Upper lobe of right lung (tissue), 1 donor: ENCODE measurements at regions not wholly inside any gene's neighbourhood (a gene's known extent, or its start where the extent isn't known, plus 50 kb on each side); places are given as distances from the start of the nearest gene placed in this dataset.

Experiments used
- ATAC-seq: fragments of 200-7000 bp; cut with Tn5 transposase; one replicate; pipeline ENCODE4 v1.9.1; 2020; ENCODE audit warnings: mild to moderate bottlenecking, moderate library complexity
- DNase-seq: peaks from one replicate; pipeline ENCODE4 v3.0.0-alpha.2; 2020
- H3K27ac ChIP-seq: fragments of 200-600 bp; one replicate; pipeline ENCODE4 v1.8.0; 2022
- H3K27me3 ChIP-seq: fragments of 200-600 bp; one replicate; pipeline ENCODE4 v1.8.0; 2022; ENCODE audit warnings: mild to moderate bottlenecking
- H3K36me3 ChIP-seq: fragments of 200-600 bp; one replicate; pipeline ENCODE4 v1.8.0; 2022
- H3K4me1 ChIP-seq: fragments of 200-600 bp; one replicate; pipeline ENCODE4 v1.8.0; 2022
- H3K4me3 ChIP-seq: fragments of 200-600 bp; one replicate; pipeline ENCODE4 v1.8.0; 2022; ENCODE audit warnings: mild to moderate bottlenecking
- H3K9me3 ChIP-seq: fragments of 200-600 bp; one replicate; pipeline ENCODE4 v1.8.0; 2022
- CTCF ChIP-seq: fragments of 200-600 bp; IDR thresholded peaks from one replicate; pipeline ENCODE4 v1.8.0; 2022; ENCODE audit warnings: antibody characterized with exemption
- intact Hi-C: fragments of 100-400 bp; cut with DNase I; formaldehyde crosslinking; loops from one replicate; pipeline ENCODE4 v1.11.0; 2022
- donor health status: DM: no; HTN: yes; CAD: no; lungs with severe emphysema.

- peak; percentile 90 for ATAC-seq
- no peaks in the 10 kb centered on the region for H3K9me3 ChIP-seq
- no peak for DNase-seq
- no peaks in the 10 kb centered on the region for H3K4me1 ChIP-seq
- no peak overlapping the region for H3K4me3 ChIP-seq
- intact Hi-C loops: no loop called here
- TF ChIP-seq CTCF: no peak
- no peak overlapping the region for H3K27ac ChIP-seq
- no peaks in the 10 kb centered on the region for H3K27me3 ChIP-seq
- H3K36me3 ChIP-seq: no peaks in the 10 kb centered on the region
Observed at GRCh38 chr22:17318817-17319216, 50.4 kb upstream of the CECR2 start.

DNA sequence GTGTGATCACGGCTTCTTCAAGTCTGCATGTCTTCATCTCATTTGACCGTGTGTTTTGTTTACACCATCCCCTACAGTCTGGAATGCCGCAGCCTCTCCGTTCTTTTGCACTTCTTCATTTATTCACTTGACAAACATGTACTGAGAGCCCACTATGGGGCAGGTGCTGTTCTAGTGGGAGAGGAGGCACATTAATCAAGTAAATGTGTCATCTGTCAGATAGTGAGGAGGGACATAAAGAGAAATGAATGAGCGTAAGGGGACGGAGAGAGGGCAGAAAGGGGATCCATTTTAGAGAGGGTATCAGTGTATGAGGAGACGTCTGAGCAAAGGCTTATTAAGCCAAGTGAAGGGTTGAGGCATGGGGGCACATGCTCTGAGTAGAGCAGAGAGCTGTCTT, 54.0 kb upstream of the CECR2 start:
- H3K4me3 ChIP-seq: no peak overlapping the region
- DNase-seq: no peak
- no peaks in the 10 kb centered on the region for H3K4me1 ChIP-seq
- H3K27ac ChIP-seq: no peak overlapping the region
- intact Hi-C loops: no loop called here
- H3K9me3 ChIP-seq: no peaks in the 10 kb centered on the region
- no peaks in the 10 kb centered on the region for H3K36me3 ChIP-seq
- ATAC-seq: no peak
- no peak for TF ChIP-seq CTCF
- H3K27me3 ChIP-seq: no peaks in the 10 kb centered on the region

DNA sequence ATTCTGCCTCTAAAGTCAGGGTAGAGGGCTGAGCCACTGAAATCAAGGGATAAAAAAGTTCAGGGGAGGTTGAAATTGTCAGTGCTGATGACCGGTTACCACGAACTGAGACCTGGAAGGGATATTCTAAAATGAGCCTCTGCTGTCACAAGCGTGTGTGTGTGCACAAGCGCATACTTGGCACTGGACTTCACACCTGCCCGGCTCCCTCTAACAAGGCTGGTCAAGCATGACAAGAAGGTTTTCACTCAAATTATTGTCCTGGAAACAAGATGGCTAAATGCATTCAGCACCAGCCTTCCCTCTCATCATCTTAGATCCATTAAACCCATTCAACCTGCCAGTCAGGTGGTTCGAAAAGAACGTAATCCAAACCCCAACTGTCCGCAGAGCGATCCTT, 54.8 kb upstream of the CECR2 start:
- no peak for ATAC-seq
- Histone ChIP-seq H3K36me3 (no peaks in the 10 kb centered on the region), H3K4me3 (no peak overlapping the region), H3K27ac (no peak overlapping the region), H3K4me1 (no peaks in the 10 kb centered on the region), H3K27me3 (no peaks in the 10 kb centered on the region), H3K9me3 (no peaks in the 10 kb centered on the region)
- no peak for DNase-seq
- intact Hi-C loops: no loop called here
- no peak for TF ChIP-seq CTCF

DNA sequence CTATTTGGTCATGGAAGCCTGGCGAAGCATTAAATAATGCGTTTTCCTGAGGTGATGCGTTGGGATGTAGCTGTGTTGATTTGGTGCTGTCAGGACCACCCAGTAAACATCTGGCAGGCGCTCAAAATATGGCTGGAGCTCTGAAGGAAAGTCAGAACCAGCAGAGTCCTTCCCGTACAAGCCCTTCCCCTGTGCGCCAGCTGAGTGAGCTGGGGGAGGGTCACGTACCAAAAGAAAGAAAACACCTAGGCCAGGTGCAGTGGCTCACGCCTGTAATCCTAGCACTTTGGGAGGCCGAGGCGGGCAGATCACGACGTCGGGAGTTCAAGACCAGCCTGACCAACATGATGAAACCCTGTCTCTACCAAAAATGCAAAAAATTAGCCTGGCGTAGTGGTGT, 55.6 kb upstream of the CECR2 start:
- intact Hi-C loops: no loop called here
- TF ChIP-seq CTCF: no peak
- no peak for ATAC-seq
- Histone ChIP-seq H3K4me3 (no peak overlapping the region), H3K4me1 (no peaks in the 10 kb centered on the region), H3K36me3 (no peaks in the 10 kb centered on the region), H3K9me3 (no peaks in the 10 kb centered on the region), H3K27ac (no peak overlapping the region), H3K27me3 (no peaks in the 10 kb centered on the region)
- DNase-seq: no peak

DNA sequence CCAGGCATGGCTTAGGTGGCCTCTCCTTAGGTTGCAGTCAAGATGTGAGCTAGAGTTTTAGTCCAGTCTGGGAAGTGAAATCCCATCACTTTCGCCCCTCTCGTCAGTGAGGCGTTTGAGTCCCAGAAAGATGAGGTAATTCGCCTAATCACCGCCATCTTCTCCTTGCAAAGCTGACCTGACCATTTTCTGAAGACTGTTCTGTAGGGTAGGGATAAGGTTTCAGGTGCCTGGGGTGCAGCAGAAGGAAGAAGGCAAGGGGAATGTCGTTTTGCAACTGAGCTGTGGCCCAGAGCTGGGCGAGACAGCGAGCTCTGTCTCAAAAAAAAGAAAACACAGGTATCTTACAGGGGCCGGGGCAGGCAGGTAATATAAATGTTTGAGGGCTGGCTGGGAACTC, 61.7 kb upstream of the CECR2 start:
- ATAC-seq (no peak), DNase-seq (no peak)
- H3K36me3 ChIP-seq: no peaks in the 10 kb centered on the region
- H3K4me1 ChIP-seq: no peaks in the 10 kb centered on the region
- TF ChIP-seq CTCF: no peak
- H3K27me3 ChIP-seq: no peaks in the 10 kb centered on the region
- H3K9me3 ChIP-seq: no peaks in the 10 kb centered on the region
- H3K27ac ChIP-seq: no peak overlapping the region
- intact Hi-C loops: no loop called here
- H3K4me3 ChIP-seq: no peak overlapping the region

- H3K9me3 ChIP-seq: no peaks in the 10 kb centered on the region
- ATAC-seq (no peak), DNase-seq (no peak)
- intact Hi-C loops: no loop called here
- no peak for TF ChIP-seq CTCF
- H3K4me1 ChIP-seq: no peaks in the 10 kb centered on the region
- no peaks in the 10 kb centered on the region for H3K27me3 ChIP-seq
- H3K36me3 ChIP-seq: no peaks in the 10 kb centered on the region
- H3K4me3 ChIP-seq: no peak overlapping the region
- H3K27ac ChIP-seq: no peak overlapping the region
Observed at GRCh38 chr22:17305076-17305475, 64.2 kb upstream of the CECR2 start.
